ENCODE measurements at regions not wholly inside any gene's neighbourhood (a gene's known extent, or its start where the extent isn't known, plus 50 kb on each side); places are given as distances from the start of the nearest gene placed in this dataset.

DNA sequence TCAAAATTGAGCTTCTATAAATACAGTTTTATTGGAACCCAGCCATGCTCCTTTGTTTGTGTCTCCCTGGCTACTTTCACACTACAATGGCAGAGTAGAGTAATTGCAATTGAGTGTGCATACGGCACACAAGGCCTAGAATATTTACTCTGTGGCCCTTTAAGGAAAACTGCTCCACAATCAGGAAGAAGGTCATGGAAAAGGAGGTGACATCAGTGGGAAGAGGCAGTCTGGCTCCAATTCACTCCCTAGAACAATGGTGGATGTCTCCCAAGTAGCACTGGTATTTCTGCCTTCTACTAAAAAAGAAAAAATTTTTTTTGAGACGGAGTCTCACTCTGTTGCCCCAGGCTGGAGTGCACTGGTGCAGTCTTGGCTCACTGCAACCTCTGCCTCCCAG lies 51.3 kb downstream of the KRTAP19-8 start:
- no peak for DNase-seq (ENCODE audit: low read depth)

DNA sequence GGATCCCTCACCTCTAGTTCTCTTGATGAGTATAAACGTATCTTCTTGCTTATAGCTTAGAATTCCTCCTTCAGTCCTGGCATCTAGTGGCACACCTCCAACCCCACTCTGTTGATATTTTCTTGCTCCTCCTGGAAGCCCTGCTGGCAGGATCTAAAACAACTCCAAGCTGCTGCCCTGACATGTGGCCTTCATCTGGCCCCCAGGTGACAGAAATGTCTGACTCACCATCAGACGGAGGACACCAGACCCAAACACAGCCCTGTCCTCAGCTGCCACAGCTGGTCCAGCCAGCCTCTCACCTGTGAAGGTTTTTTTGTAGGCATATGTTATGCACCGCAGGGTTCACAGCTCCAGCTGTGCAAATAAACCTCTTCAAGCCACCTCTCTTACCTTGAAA lies 53.4 kb downstream of the KRTAP19-8 start:
- DNase-seq (ENCODE audit: low read depth), result no peak

DNA sequence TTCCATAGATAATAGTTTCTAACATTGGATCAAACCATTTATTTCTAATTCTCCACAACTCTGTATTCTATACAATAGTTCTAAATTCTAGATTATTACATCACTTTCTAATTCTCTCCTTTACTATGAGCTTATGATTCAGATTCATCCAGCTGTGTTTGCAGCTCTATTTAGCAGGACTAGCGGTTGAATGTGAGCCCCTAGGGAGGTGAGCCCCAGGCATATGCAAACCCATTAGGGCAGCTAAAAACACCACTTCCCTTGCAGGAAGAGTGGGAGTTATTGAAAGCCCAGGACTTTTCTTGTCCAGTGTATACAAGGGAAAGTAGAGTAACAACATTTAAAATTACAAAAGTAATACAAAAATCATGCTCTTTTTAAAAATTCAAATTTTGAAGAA lies 56.9 kb downstream of the KRTAP19-8 start:
- DNase-seq (ENCODE audit: low read depth), result no peak

DNA sequence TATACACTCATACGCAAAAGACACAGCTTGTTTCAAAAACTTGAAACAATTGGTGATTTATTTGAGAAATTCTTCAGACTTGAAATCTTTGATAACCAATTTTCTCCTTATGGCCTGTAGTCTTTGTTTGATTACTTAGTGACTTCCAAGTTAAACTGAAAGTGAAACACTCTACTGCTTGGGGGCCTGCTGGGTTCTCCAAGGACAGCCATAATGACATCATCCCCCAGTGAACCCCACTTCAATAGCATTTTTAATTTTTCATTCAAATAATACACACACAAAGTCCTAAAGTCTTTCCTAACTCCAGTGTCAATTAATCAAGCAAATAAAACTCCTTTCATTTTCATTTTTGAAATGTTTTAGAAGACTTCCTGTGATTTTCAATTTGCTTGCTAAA lies 59.2 kb downstream of the KRTAP19-8 start:
- DNase-seq (ENCODE audit: low read depth), result no peak

DNA sequence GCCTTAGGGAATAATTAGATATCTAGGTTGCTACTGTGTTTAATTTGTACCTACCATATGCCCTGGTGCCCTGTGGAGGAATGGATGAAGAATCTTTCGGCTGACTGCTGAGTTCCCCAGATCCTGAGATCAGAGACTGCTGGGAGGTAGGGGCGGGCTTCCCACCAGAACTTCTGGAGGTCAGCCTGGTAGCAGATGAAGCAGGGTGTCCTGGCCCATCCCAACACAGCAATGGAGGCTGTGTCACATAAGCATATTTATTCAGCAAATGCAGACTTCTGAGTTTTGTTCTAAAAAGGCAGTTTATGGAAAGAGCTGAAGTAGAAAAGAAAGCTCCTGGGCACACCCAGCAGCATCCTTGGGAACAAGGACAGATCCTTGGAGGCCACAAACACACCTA lies 74.0 kb downstream of the KRTAP19-8 start:
- no peak for DNase-seq (ENCODE audit: low read depth)

DNA sequence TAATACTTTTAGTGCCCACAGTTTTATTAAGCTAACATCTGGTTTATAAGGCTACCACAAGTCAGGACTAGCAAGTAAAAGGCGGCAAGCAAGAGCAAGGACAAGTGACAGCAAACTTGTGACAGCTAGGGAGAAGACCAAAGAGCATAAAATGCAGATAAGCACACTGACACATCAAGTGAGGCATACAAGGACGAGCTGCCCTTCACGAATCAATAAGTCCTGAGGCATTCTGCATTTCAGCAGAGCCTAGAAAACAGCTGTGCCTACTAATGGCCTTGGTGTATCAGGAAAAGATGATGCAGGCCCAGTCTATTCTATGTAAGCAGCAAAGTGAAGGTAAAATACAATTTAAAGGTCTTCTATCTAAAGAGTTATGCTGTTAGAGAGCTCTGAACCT lies 74.8 kb downstream of the KRTAP19-8 start:
- no peak for DNase-seq (ENCODE audit: low read depth)

DNA sequence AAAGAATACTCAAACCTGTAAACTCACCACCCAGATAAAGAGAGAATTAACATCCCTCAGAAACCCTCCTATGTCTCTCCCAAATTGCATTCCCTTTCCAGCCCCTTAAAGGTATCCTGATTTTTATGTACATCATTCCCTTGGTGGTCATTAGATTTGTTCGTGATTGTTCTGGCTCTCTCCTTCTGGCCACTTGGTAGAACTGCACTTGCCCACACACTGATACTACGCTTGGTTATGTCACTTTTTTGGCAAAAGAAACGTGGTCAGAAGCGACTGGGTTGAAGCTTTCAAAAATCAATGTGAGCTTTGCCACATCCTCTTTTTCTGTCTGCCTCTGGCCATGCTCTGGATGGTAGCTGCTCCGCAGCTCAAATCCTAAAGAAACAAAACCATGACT lies 76.3 kb downstream of the KRTAP19-8 start:
- DNase-seq (ENCODE audit: low read depth), result no peak

DNA sequence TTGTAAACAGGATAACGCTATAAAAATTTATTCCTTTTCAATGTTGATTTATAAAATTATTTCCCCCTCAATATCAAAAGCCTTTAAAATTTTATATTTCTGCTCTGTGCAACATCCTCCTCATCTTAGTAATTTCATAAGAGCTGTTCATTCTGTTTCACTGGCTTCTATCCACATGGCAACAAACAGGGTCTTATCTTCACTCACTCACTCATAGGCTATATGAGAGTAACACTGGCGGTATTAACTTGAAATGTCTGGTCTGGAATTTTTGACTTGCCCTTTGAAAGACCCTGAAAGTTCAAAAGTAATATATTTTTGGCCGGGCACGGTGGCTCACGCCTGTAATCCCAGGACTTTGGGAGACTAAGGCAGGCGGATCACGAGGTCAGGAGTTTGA lies 77.4 kb upstream of the KRTAP11-1 start:
- peak; percentile 4 for DNase-seq (ENCODE audit: low read depth)

DNA sequence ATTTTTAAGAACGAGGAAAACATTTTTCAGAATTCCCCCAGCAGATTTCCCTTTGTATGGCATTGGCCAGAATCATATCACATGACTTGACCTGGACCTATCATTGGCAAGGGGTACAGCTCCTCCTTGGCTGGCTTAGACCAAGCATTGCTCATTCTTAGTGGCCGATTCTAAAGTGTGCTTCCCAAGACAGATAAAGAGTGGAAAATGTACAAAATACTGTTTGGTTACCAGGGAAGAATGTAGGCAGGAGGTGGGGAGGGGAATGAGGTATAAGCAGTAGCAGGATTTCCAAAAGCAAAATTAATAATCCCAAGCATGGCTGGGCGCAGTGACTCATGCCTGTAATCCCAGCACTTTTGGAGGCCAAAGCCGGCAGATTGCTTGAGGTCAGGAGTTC lies 75.6 kb upstream of the KRTAP11-1 start:
- DNase-seq (ENCODE audit: low read depth), result no peak

DNA sequence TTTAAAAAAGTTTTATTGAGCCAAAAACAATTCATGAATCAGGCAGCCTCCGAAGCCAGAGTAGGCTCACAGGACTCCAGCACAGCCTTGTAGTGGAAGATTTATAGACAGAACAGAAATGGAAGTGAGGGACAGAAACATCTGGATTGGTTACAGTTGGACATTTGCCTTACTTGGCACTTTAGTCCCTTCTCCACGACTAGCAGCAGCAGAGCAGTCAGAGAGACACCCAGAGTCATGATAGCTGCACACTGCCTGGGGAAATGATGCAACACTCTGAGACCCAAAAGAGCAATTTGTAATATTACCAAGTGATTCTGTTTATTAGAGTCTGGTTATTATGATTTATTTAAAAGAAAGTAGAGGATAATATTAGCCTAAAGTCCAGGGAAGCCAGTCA lies 72.2 kb upstream of the KRTAP11-1 start:
- DNase-seq (ENCODE audit: low read depth), result no peak

DNA sequence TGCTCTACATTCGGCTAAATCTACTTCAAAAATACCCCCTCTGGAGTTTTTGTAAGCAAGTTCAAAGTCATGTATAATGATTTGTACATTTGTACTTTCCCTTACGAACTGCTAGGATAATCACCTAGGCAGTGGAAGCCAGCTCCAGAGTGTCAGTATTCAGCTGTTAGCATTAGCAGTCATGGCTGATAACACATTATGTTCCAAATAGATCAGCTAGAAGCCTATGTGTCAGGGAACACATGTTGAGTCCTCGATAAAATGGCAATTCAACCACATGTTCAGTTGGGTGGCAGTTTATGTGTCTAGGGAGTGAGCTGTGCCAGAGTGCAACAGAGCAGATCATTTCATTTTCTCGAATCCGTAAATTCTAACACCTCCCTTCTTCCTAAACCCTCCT lies 65.8 kb upstream of the KRTAP11-1 start:
- no peak for DNase-seq (ENCODE audit: low read depth)

DNA sequence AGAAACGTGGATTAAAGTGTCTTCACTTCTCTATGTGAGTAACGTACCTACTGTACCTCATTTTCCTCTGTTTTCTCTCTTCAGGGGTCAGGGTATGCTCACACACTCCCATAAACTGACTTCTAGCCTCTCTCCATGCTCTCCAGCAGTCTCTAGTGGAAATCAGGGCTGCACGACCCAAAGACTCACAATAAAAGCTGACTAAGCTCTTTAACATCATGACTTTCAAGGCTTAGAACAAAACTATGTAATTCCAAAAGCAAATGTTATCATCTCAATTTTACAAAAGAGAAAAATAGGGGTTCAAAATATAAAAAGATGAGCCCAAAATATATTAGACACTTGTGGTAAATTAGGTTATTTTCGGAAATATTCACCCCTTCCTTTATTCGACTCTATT lies 62.5 kb upstream of the KRTAP11-1 start:
- no peak for DNase-seq (ENCODE audit: low read depth)

DNA sequence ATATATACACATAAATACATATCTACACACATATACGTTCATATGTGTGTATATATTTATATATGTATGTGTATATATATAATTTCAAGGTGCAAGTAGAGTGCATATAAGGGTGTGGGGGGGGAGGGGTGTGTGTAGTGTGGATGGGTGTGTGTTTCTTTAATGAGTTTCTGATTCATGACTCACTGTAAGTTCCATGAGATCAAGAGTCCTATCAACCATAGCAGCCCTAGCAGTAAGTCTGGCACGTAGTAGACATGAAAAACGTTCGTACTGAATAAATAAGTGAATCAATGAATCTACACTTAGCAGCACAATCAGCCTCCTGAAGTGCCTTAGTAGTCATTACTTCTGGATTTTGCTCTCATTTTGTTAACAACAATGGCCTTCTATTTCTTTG lies 61.9 kb upstream of the KRTAP11-1 start:
- no peak for DNase-seq (ENCODE audit: low read depth)

DNA sequence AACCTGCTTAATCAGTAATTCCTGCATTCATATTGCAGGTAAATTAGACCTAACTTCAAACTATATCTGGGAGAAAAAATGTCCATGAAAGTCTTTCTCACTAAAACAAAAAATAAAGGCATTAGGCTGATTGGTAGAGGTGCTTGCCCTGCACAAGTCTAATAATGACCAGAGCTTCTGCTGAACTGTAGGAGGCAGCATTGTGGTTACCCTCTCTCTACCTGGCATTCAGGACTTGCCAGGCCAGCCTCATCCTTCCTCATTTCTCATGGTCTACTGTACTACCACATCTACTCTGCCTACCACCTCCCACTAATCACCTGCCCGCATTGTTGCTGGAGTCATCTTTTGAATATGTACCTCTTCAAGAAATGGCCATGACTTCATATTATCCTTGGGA lies 60.8 kb upstream of the KRTAP11-1 start:
- DNase-seq (ENCODE audit: low read depth), result no peak

DNA sequence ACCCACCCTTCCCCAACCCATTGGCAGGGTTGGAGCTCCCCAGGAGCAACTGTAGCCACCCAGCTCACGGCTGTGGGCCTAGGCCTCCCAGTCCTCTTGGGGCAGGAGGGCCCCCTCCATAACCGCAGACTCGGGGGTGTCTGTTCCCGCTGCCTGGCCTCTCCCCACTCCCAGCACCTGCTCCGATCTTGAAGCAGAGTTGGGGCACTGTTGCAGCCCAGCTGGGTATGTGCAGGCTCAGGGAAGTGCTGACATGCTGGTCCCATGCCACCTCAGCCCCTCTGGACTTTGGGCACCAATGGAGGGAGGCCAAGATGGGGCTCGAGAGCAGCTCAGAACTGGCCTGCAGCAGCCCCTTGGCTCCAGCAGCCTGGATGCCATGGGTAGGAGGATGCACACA lies 54.8 kb upstream of the KRTAP11-1 start:
- no peak for DNase-seq (ENCODE audit: low read depth)

DNA sequence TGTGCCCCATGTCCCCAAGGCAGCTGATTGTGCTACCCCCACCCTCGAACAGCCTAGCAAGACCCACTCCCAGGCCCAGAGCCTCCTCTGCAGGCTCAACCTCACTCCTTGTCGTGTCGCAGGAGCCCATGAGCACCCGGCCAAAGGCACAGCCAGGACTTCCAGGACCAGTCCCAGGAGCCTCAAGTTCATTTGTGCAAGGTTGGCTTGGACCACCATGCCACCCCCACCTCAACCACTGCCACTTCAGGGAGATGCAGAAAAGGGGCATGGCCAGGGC lies 54.4 kb upstream of the KRTAP11-1 start:
- no peak for DNase-seq (ENCODE audit: low read depth)

DNA sequence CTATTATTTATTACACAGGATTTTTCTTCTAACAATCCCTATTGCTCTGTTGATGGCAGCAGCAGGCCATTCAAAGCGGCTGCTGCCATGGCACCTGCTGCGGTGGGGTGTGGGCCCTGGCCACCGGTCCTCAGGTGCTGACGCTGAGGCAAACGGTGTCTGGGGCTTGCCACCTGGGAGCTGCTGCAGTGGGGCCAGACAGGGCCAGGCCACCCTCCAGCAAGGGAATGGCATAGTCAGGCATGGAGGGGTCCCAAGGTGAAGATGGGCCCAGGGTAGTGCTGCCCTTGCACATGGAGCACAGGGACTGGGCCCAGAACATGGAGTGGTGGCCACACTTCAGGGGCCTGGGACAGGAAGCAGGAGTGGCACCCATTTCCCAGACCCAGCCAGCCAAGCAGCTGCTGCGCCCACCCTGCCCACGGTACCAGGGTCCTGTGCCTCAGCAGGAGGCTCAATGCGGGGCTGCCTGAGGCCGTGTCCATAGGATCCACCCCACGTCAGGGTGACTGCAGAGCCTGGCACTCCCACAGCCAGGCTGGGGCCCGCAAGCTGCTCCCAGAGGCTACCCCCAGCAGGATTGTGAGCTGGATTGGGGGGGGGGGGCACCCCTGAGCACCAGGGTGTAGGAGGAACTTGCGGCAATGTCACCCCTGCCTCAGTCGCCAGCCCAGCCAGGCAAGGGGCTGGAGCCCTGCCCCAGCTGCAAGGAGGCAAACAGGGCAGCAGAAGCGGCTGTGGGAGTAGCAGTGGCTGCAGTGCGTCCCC lies 53.9 kb upstream of the KRTAP11-1 start:
- DNase-seq (ENCODE audit: low read depth), result no peak

DNA sequence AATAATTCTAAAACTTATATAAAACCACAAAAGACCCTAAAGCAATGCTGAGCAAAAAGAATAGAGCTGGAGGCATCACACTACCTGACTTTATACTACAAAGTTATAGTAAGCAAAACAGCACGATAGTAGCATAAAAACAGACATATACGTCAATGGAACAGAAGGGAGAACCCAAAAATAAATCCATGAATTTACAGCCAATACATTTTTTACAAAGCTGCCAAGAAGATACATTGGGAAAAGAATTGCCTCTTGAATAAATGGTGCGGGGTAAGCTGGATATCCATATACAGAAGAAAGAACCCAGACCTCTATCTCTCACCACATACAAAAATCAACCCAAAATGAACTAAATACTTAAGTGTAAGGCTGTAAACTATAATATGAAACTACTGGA lies 51.3 kb upstream of the KRTAP11-1 start:
- DNase-seq (ENCODE audit: low read depth), result no peak

All from forelimb muscle (tissue), 1 donor.